Ovary (tissue), 3 donors: ENCODE measurements at regions not wholly inside any gene's neighbourhood (a gene's known extent, or its start where the extent isn't known, plus 50 kb on each side); places are given as distances from the start of the nearest gene placed in this dataset.
"Not testable (repeated sequence)": the region's sequence is repeated elsewhere in the genome, so short reads cannot be mapped to it uniquely, and the experiment has no call there.

Experiments used
- POLR2A ChIP-seq: fragments of 450-650 bp; IDR thresholded peaks from one replicate; pipeline ENCODE4 v1.6.1; 2017; ENCODE audit warnings: antibody characterized with exemption, mild to moderate bottlenecking, moderate library complexity
- TF ChIP-seq, protein P1 (sequence below), 3 donors: fragments of 450-650 bp in 2 of 3; fragments of 200-600 bp in 1 of 3; IDR thresholded peaks; one replicate each; pipeline versions ENCODE4 v1.5.1 to v1.8.0; 2016 to 2022; ENCODE audit warnings: antibody characterized with exemption in 3 of 3, mild to moderate bottlenecking in 1 of 3
- donor health status: DM: no; HTN: no; CAD: no.

DNA sequence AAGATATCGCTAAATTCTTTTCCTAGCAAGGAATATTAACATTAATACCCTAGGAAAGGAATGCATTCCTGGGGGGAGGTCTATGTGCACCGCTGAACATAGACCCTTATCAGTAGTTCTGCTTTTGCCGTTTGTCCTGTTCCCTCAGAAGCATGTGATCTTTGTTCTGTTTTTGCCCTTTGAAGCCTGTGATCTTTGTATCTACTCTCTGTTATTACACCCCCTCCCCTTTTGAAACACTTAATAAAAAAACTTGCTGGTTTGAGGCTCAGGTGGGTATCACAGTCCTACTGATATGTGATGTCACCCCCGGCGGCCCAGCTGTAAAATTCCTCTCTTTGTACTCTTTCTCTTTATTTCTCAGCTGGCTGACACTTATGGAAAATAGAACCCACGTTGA, 172.5 kb downstream of the LIG4 start:
- TF ChIP-seq, protein P1, sequence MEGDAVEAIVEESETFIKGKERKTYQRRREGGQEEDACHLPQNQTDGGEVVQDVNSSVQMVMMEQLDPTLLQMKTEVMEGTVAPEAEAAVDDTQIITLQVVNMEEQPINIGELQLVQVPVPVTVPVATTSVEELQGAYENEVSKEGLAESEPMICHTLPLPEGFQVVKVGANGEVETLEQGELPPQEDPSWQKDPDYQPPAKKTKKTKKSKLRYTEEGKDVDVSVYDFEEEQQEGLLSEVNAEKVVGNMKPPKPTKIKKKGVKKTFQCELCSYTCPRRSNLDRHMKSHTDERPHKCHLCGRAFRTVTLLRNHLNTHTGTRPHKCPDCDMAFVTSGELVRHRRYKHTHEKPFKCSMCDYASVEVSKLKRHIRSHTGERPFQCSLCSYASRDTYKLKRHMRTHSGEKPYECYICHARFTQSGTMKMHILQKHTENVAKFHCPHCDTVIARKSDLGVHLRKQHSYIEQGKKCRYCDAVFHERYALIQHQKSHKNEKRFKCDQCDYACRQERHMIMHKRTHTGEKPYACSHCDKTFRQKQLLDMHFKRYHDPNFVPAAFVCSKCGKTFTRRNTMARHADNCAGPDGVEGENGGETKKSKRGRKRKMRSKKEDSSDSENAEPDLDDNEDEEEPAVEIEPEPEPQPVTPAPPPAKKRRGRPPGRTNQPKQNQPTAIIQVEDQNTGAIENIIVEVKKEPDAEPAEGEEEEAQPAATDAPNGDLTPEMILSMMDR (IDR thresholded peaks at IDR 0.05) = not testable (repeated sequence)
- not testable (repeated sequence) for TF ChIP-seq POLR2A
